HCT116 (cell line): ENCODE measurements at regions not wholly inside any gene's neighbourhood (a gene's known extent, or its start where the extent isn't known, plus 50 kb on each side); places are given as distances from the start of the nearest gene placed in this dataset.

ENCODE experiments used
- ATAC-seq: fragments of 200-7000 bp; cut with Tn5 transposase; 2 replicates; pipeline ENCODE4 v1.9.1; 2020; ENCODE audit warnings: mild to moderate bottlenecking, moderate library complexity
- BruUV-seq: library from RNA; stranded (reverse); fragments of 400-500 nt; replicated peaks from 2 replicates; lab custom pipeline; 2021; lab: Mats Ljungman, UMichigan
- CTCF ChIA-PET: fragments of 300-600 bp; sonication (Branson Sonifier 250); formaldehyde crosslinking; loops from one replicate; lab custom pipeline; 2021; ENCODE audit warnings: antibody characterized with exemption; lab: Charles Lee
- POLR2A ChIA-PET: fragments of 300-600, 350-600 bp; sonication (Branson Sonifier 250); formaldehyde crosslinking; loops from one replicate; lab custom pipeline; 2021; ENCODE audit warnings: antibody characterized with exemption; lab: Charles Lee
- RAD21 ChIA-PET, 2 experiments: fragments of 300-600 bp; sonication (Branson Sonifier 250); formaldehyde crosslinking; loops; one replicate each; lab custom pipeline; 2023; ENCODE audit warnings: low total read pairs in 2 of 2; ENCODE audit not compliant: uncharacterized antibody in 2 of 2, unreplicated experiment in 2 of 2, low non-redundant PET in 1 of 2; lab: Charles Lee
- DNase-seq: peaks from one replicate; pipeline ENCODE4 v3.0.0-alpha.2; 2010; ENCODE audit warnings: low read depth, low spot score
- H2AFZ ChIP-seq: fragments of 200-600 bp; shearing (Covaris generic), sonication (generic); 2 replicates; pipeline ENCODE4 v1.6.1; 2017; ENCODE audit warnings: low read depth, mixed run types, mixed read lengths, antibody characterized with exemption, low read length; ENCODE audit not compliant: poor library complexity, severe bottlenecking
- H3K27ac ChIP-seq: 2 replicates; pipeline ENCODE4 v1.5.1; 2012; ENCODE audit warnings: low read depth, low read length
- H3K27me3 ChIP-seq: fragments of 200-600 bp; sonication (generic); 2 replicates; pipeline ENCODE4 v1.6.1; 2016; ENCODE audit warnings: mixed run types, low read length, mixed read lengths; ENCODE audit not compliant: insufficient read depth
- H3K36me3 ChIP-seq, 2 experiments: fragments of 200-500 bp in 1 of 2; fragments of 200-600 bp in 1 of 2; sonication (Bioruptor generic) in 1 of 2; sonication (generic) in 1 of 2; 2 replicates each; pipeline versions ENCODE4 v1.5.1 to v1.6.1; 2014 to 2016; ENCODE audit warnings: low read length in 2 of 2, inconsistent platforms in 1 of 2, mixed read lengths in 1 of 2, mixed run types in 1 of 2; ENCODE audit not compliant: insufficient read depth in 2 of 2, control insufficient read depth in 1 of 2
- H3K4me1 ChIP-seq, 2 experiments: fragments of 200-600 bp in 1 of 2; sonication (generic) in 1 of 2; 2 replicates each; pipeline versions ENCODE4 v1.5.1 to v1.6.1; 2012 to 2017; ENCODE audit warnings: low read length in 2 of 2, inconsistent platforms in 1 of 2, mild to moderate bottlenecking in 1 of 2, mixed read lengths in 1 of 2, mixed run types in 1 of 2, moderate library complexity in 1 of 2; ENCODE audit not compliant: insufficient read depth in 2 of 2, control insufficient read depth in 1 of 2
- H3K4me2 ChIP-seq: fragments of 200-600 bp; sonication (generic); 2 replicates; pipeline ENCODE4 v1.6.1; 2017; ENCODE audit warnings: mixed run types, low read length, mixed read lengths
- H3K4me3 ChIP-seq, 2 experiments: fragments of 200-600 bp in 1 of 2; sonication (generic) in 1 of 2; replicated peaks in 1 of 2; 2 replicates each; pipeline ENCODE4 v1.5.1; 2011 to 2016; ENCODE audit warnings: low read length in 2 of 2, control low read depth in 1 of 2, low read depth in 1 of 2, mild to moderate bottlenecking in 1 of 2, mixed read lengths in 1 of 2, mixed run types in 1 of 2
- H3K79me2 ChIP-seq: fragments of 200-600 bp; sonication (generic); 2 replicates; pipeline ENCODE4 v1.6.1; 2017; ENCODE audit warnings: mild to moderate bottlenecking, mixed run types, low read length, moderate library complexity, mixed read lengths; ENCODE audit not compliant: insufficient read depth
- H3K9ac ChIP-seq: fragments of 200-600 bp; sonication (generic); 2 replicates; pipeline ENCODE4 v1.6.1; 2016; ENCODE audit warnings: low read length, mixed read lengths
- H3K9me2 ChIP-seq: fragments of 200-600 bp; sonication (generic), shearing (Covaris generic); 2 replicates; pipeline ENCODE4 v1.6.1; 2017; ENCODE audit warnings: mixed run types, mild to moderate bottlenecking, moderate library complexity; ENCODE audit not compliant: insufficient read depth
- H3K9me3 ChIP-seq, 2 experiments: fragments of 200-500 bp in 1 of 2; fragments of 200-600 bp in 1 of 2; sonication (Bioruptor generic) in 1 of 2; sonication (generic) in 1 of 2; 2 replicates each; pipeline ENCODE4 v1.6.1; 2014 to 2017; ENCODE audit warnings: low read length in 2 of 2, mixed read lengths in 2 of 2, inconsistent platforms in 1 of 2, low read depth in 1 of 2, mild to moderate bottlenecking in 1 of 2, mixed run types in 1 of 2, moderate library complexity in 1 of 2; ENCODE audit not compliant: control insufficient read depth in 1 of 2, insufficient read depth in 1 of 2
- H4K20me1 ChIP-seq: fragments of 200-600 bp; sonication (generic), shearing (Covaris generic); 2 replicates; pipeline ENCODE4 v1.6.1; 2017; ENCODE audit warnings: mixed run types, mild to moderate bottlenecking, moderate library complexity; ENCODE audit not compliant: insufficient read depth
- CEBPB ChIP-seq: IDR thresholded peaks from 2 replicates; pipeline ENCODE4 v1.6.1; 2012; ENCODE audit warnings: low read depth
- CTCF ChIP-seq, 3 experiments: fragments of 200-600 bp in 1 of 3; sonication (generic) in 1 of 3; IDR thresholded peaks in 2 of 3; conservative IDR thresholded peaks in 1 of 3; 2 replicates each; pipeline ENCODE4 v1.5.1; 2012 to 2017; ENCODE audit warnings: low read depth in 2 of 3, low read length in 2 of 3, antibody characterized with exemption in 1 of 3, borderline replicate concordance in 1 of 3, control low read depth in 1 of 3, mild to moderate bottlenecking in 1 of 3, mixed read lengths in 1 of 3, mixed run types in 1 of 3, moderate library complexity in 1 of 3; ENCODE audit not compliant: insufficient read depth in 1 of 3
- EGR1 ChIP-seq: IDR thresholded peaks from 2 replicates; pipeline ENCODE4 v1.6.1; 2012; ENCODE audit warnings: low read depth
- ELF1 ChIP-seq: IDR thresholded peaks from 2 replicates; pipeline ENCODE4 v1.6.1; 2012; ENCODE audit warnings: low read depth, borderline replicate concordance
- EZH2 ChIP-seq: fragments of 200-600 bp; sonication (generic); IDR thresholded peaks from 2 replicates; pipeline ENCODE4 v1.6.1; 2017; ENCODE audit warnings: antibody characterized with exemption, mixed run types
- EZH2phosphoT487 ChIP-seq: fragments of 200-600 bp; IDR thresholded peaks from 2 replicates; pipeline ENCODE4 v1.6.1; 2018; ENCODE audit warnings: antibody characterized with exemption, borderline replicate concordance
- POLR2A ChIP-seq: IDR thresholded peaks from 2 replicates; pipeline ENCODE4 v1.7.0; 2011; ENCODE audit warnings: borderline replicate concordance; ENCODE audit not compliant: insufficient read depth, insufficient read length; ENCODE audit errors: extremely low read depth
- POLR2AphosphoS5 ChIP-seq: IDR thresholded peaks from 2 replicates; pipeline ENCODE4 v1.6.1; 2011; ENCODE audit warnings: mild to moderate bottlenecking, low read depth, low read length, moderate library complexity
- RAD21 ChIP-seq: IDR thresholded peaks from 2 replicates; pipeline ENCODE4 v1.6.1; 2012; ENCODE audit warnings: low read depth, mild to moderate bottlenecking
- SP1 ChIP-seq: IDR thresholded peaks from 2 replicates; pipeline ENCODE4 v1.6.1; 2012; ENCODE audit warnings: low read depth
- SRF ChIP-seq: IDR thresholded peaks from 2 replicates; pipeline ENCODE4 v1.6.1; 2012; ENCODE audit warnings: low read depth
- TCF7L2 ChIP-seq: IDR thresholded peaks from 2 replicates; pipeline ENCODE4 v1.7.0; 2011; ENCODE audit warnings: borderline replicate concordance, inconsistent platforms; ENCODE audit not compliant: insufficient read depth, insufficient read length; ENCODE audit errors: extremely low read depth
- YY1 ChIP-seq: IDR thresholded peaks from 2 replicates; pipeline ENCODE4 v1.6.1; 2011; ENCODE audit warnings: low read length, low read depth, moderate library complexity, mild to moderate bottlenecking; ENCODE audit not compliant: insufficient replicate concordance; ENCODE audit errors: extremely low read depth
- ZFX ChIP-seq: fragments of 450-650 bp; IDR thresholded peaks from 2 replicates; pipeline ENCODE4 v1.6.1; 2017
- intact Hi-C: fragments of 100-400 bp; cut with micrococcal nuclease; formaldehyde crosslinking; loops from 2 replicates; pipeline ENCODE4 v1.10.0; 2022
- TF ChIP-seq, protein P1 (sequence below): IDR thresholded peaks from 2 replicates; pipeline ENCODE4 v1.6.1; 2011; ENCODE audit warnings: mild to moderate bottlenecking, low read length, moderate library complexity; ENCODE audit not compliant: insufficient replicate concordance; ENCODE audit errors: extremely low read depth
- TF ChIP-seq, protein P2 (sequence below): IDR thresholded peaks from 2 replicates; pipeline ENCODE4 v1.6.1; 2012

- H3K4me1 ChIP-seq = no peaks in the 10 kb centered on the region
Measured at GRCh38 chr2:191515551-191515950, 162.4 kb upstream of the NABP1 start.

DNA sequence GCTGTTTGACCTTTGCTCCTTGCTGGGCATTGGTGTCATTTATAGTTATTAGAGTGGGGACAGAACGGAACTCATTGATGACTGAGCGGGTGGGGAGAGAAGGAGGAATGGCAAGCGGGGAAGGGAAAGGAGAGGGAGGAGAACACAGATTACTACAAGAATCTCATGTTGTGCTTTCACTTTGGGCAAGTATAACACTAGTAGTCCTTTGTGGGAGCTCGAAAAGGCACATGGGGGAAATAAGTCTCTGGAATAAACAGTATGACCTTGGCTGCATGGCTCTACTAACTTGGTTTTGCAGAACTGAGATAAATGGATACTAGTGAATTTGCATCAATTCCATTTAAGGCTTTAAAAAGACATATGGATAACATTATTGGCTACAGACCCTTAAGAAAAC lies 161.7 kb upstream of the NABP1 start:
- CTCF ChIA-PET = interaction anchor here (0.9 kb wide), 1 partner anchor 12 kb away, joined by 3 read pairs; no protein-coding TSS in a partner anchor

More at GRCh38 chr2:191515551-191515950, 162.4 kb upstream of the NABP1 start:
- intact Hi-C loops = loop anchor here (5.0 kb wide), 1 partner anchor 218 kb away; no protein-coding TSS in a partner anchor
- Histone ChIP-seq H3K9me3 (no peaks in the 10 kb centered on the region), H3K27ac (no peak overlapping the region), H4K20me1 (no peaks in the 10 kb centered on the region), H3K4me2 (no peak overlapping the region), H3K79me2 (no peaks in the 10 kb centered on the region), H2AFZ (no peak overlapping the region), H3K9ac (no peak overlapping the region), H3K36me3 (no peaks in the 10 kb centered on the region), H3K4me3 (no peak overlapping the region), H3K9me2 (no peaks in the 10 kb centered on the region), H3K27me3 (no peaks in the 10 kb centered on the region)
- ChIA-PET POLR2A (no interaction called here), CTCF (interaction anchor here (0.9 kb wide), 2 partner anchors 13 to 360 kb away, joined by 3 read pairs; no protein-coding TSS in a partner anchor), RAD21 (no interaction called here)
- ATAC-seq = no peak
- BruUV-seq = no TSS peak
- no peak for TF ChIP-seq EZH2
- no peak for TF ChIP-seq POLR2A
- TF ChIP-seq SP1 = no peak
- no peak for TF ChIP-seq ELF1
- no peak for TF ChIP-seq CEBPB
- TF ChIP-seq SRF = no peak
- TF ChIP-seq POLR2AphosphoS5 = no peak
- no peak for DNase-seq

More for the DNA sequence above, 161.7 kb upstream of the NABP1 start:
- Histone ChIP-seq H3K4me3 (no peak overlapping the region), H3K36me3 (no peaks in the 10 kb centered on the region), H3K27me3 (no peaks in the 10 kb centered on the region), H3K4me2 (no peak overlapping the region), H3K9ac (no peak overlapping the region), H4K20me1 (no peaks in the 10 kb centered on the region), H3K9me2 (no peaks in the 10 kb centered on the region), H3K79me2 (no peaks in the 10 kb centered on the region), H3K27ac (no peak overlapping the region), H3K4me1 (no peaks in the 10 kb centered on the region), H2AFZ (no peak overlapping the region), H3K9me3 (no peaks in the 10 kb centered on the region)
- intact Hi-C loops = loop anchor here (5.0 kb wide), 1 partner anchor 219 kb away; no protein-coding TSS in a partner anchor
- ChIA-PET POLR2A (no interaction called here), RAD21 (no interaction called here)
- ATAC-seq = no peak
- TF ChIP-seq RAD21 (no peak), EZH2phosphoT487 (no peak), SRF (no peak), CTCF (IDR thresholded peaks at IDR 0.05 in 2 of 3, conservative IDR thresholded peaks at IDR 0.05 in 1 of 3; ENCODE audit: borderline replicate concordance in 1 of 3, insufficient read depth in 1 of 3, low read depth in 2 of 3, low read length in 2 of 3) (no peak), ZFX (no peak), EZH2 (no peak), SP1 (no peak), EGR1 (no peak), YY1 (no peak), CEBPB (no peak), ELF1 (no peak), POLR2A (no peak), TCF7L2 (no peak)
- TF ChIP-seq, protein P1, sequence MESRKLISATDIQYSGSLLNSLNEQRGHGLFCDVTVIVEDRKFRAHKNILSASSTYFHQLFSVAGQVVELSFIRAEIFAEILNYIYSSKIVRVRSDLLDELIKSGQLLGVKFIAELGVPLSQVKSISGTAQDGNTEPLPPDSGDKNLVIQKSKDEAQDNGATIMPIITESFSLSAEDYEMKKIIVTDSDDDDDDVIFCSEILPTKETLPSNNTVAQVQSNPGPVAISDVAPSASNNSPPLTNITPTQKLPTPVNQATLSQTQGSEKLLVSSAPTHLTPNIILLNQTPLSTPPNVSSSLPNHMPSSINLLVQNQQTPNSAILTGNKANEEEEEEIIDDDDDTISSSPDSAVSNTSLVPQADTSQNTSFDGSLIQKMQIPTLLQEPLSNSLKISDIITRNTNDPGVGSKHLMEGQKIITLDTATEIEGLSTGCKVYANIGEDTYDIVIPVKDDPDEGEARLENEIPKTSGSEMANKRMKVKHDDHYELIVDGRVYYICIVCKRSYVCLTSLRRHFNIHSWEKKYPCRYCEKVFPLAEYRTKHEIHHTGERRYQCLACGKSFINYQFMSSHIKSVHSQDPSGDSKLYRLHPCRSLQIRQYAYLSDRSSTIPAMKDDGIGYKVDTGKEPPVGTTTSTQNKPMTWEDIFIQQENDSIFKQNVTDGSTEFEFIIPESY = no peak
- TF ChIP-seq, protein P2, sequence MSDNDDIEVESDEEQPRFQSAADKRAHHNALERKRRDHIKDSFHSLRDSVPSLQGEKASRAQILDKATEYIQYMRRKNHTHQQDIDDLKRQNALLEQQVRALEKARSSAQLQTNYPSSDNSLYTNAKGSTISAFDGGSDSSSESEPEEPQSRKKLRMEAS = no peak
- BruUV-seq = no TSS peak
- DNase-seq = no peak
